ENCODE measurements at regions not wholly inside any gene's neighbourhood (a gene's known extent, or its start where the extent isn't known, plus 50 kb on each side); places are given as distances from the start of the nearest gene placed in this dataset.

DNA sequence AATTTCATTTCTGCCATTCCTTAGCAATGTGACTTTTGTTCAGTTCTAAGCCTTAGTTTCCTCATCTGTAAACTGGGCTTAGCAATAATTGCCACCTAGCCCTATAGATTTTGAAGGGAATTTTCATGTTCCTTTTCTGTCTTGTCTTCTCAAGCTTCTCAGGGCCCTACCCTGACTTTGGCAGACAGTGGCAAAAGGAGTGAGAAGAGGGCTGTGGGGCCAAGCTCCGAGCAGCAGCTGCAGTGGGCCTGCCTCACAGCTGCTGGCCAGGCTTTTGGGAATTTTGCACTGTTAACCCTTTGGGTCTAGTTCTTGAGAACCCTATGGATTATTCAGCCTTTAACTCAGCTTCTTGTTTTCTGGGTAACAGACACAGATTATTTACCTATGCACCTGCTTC lies 67.6 kb upstream of the IGSF1 start:
- H3K36me3 ChIP-seq (ENCODE audit: control insufficient read depth, low read length), result no peaks in the 10 kb centered on the region
- no peak overlapping the region for H3K4me2 ChIP-seq (ENCODE audit: low read length)
- no peak for TF ChIP-seq EZH2phosphoT487 (IDR thresholded peaks at IDR 0.05; ENCODE audit: borderline replicate concordance, low read length)
- TF ChIP-seq, protein P1, sequence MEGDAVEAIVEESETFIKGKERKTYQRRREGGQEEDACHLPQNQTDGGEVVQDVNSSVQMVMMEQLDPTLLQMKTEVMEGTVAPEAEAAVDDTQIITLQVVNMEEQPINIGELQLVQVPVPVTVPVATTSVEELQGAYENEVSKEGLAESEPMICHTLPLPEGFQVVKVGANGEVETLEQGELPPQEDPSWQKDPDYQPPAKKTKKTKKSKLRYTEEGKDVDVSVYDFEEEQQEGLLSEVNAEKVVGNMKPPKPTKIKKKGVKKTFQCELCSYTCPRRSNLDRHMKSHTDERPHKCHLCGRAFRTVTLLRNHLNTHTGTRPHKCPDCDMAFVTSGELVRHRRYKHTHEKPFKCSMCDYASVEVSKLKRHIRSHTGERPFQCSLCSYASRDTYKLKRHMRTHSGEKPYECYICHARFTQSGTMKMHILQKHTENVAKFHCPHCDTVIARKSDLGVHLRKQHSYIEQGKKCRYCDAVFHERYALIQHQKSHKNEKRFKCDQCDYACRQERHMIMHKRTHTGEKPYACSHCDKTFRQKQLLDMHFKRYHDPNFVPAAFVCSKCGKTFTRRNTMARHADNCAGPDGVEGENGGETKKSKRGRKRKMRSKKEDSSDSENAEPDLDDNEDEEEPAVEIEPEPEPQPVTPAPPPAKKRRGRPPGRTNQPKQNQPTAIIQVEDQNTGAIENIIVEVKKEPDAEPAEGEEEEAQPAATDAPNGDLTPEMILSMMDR (IDR thresholded peaks at IDR 0.05; ENCODE audit: low read depth, low read length, poor library complexity, severe bottlenecking), result no peak
- no peaks in the 10 kb centered on the region for H3K79me2 ChIP-seq (ENCODE audit: control insufficient read depth, low read length)
- no peaks in the 10 kb centered on the region for H3F3A ChIP-seq (ENCODE audit: control insufficient read depth, insufficient read depth)
- no peaks in the 10 kb centered on the region for H3K9me2 ChIP-seq (replicated peaks; ENCODE audit: control insufficient read depth, low read length)
- no peaks in the 10 kb centered on the region for H4K20me1 ChIP-seq (ENCODE audit: control insufficient read depth, insufficient read depth, low read depth, low read length)
- no peak overlapping the region for H3K27ac ChIP-seq (ENCODE audit: low read depth, low read length)
- H3K27me3 ChIP-seq (ENCODE audit: control insufficient read depth, low read length), result no peaks in the 10 kb centered on the region
- no peak overlapping the region for H3K4me3 ChIP-seq (ENCODE audit: low read length)
- no peaks in the 10 kb centered on the region for H3K9me3 ChIP-seq (ENCODE audit: control insufficient read depth, insufficient read depth, low read length)
- H3K4me1 ChIP-seq (ENCODE audit: control insufficient read depth, low read length), result no peaks in the 10 kb centered on the region

DNA sequence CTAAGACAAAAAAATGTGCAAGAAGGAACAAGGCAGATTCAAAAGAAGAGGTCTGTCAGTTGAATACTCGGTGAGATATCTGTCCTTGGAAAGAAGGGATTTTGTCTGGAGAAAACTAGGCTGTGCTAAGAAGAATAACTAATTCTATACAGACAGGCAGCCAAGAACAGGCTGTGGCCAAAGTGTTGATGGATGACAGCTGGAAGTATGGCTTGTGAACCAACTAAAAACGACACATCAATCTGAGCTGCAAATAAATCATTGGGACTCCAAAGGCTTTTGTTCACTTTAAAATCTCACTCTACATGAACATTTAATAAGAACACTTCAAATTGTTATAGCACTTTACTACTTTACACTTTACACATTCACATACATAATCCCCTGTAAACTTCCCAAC lies 70.5 kb upstream of the IGSF1 start:
- no peak for TF ChIP-seq EZH2phosphoT487 (IDR thresholded peaks at IDR 0.05; ENCODE audit: borderline replicate concordance, low read length)
- TF ChIP-seq, protein P1 (IDR thresholded peaks at IDR 0.05; ENCODE audit: low read depth, low read length, poor library complexity, severe bottlenecking), result no peak
- Histone ChIP-seq H4K20me1 (ENCODE audit: control insufficient read depth, insufficient read depth, low read depth, low read length) (no peaks in the 10 kb centered on the region), H3K9me3 (ENCODE audit: control insufficient read depth, insufficient read depth, low read length) (no peaks in the 10 kb centered on the region), H3K79me2 (ENCODE audit: control insufficient read depth, low read length) (no peaks in the 10 kb centered on the region), H3K36me3 (ENCODE audit: control insufficient read depth, low read length) (no peaks in the 10 kb centered on the region), H3K4me3 (ENCODE audit: low read length) (no peak overlapping the region), H3K27ac (ENCODE audit: low read depth, low read length) (no peak overlapping the region), H3K4me1 (ENCODE audit: control insufficient read depth, low read length) (no peaks in the 10 kb centered on the region), H3K4me2 (ENCODE audit: low read length) (no peak overlapping the region), H3F3A (ENCODE audit: control insufficient read depth, insufficient read depth) (no peaks in the 10 kb centered on the region), H3K27me3 (ENCODE audit: control insufficient read depth, low read length) (no peaks in the 10 kb centered on the region), H3K9me2 (replicated peaks; ENCODE audit: control insufficient read depth, low read length) (no peaks in the 10 kb centered on the region)

- H3K79me2 ChIP-seq (ENCODE audit: control insufficient read depth, low read length), result no peaks in the 10 kb centered on the region
- no peaks in the 10 kb centered on the region for H3K4me1 ChIP-seq (ENCODE audit: control insufficient read depth, low read length)
- no peak for TF ChIP-seq EZH2phosphoT487 (IDR thresholded peaks at IDR 0.05; ENCODE audit: borderline replicate concordance, low read length)
- TF ChIP-seq, protein P1 (IDR thresholded peaks at IDR 0.05; ENCODE audit: low read depth, low read length, poor library complexity, severe bottlenecking), result no peak
- H4K20me1 ChIP-seq (ENCODE audit: control insufficient read depth, insufficient read depth, low read depth, low read length), result no peaks in the 10 kb centered on the region
- H3K9me2 ChIP-seq (replicated peaks; ENCODE audit: control insufficient read depth, low read length), result no peaks in the 10 kb centered on the region
- no peaks in the 10 kb centered on the region for H3K27me3 ChIP-seq (ENCODE audit: control insufficient read depth, low read length)
- no peaks in the 10 kb centered on the region for H3K9me3 ChIP-seq (ENCODE audit: control insufficient read depth, insufficient read depth, low read length)
- H3K4me3 ChIP-seq (ENCODE audit: low read length), result no peak overlapping the region
- no peaks in the 10 kb centered on the region for H3F3A ChIP-seq (ENCODE audit: control insufficient read depth, insufficient read depth)
- H3K27ac ChIP-seq (ENCODE audit: low read depth, low read length), result no peak overlapping the region
- H3K4me2 ChIP-seq (ENCODE audit: low read length), result no peak overlapping the region
- H3K36me3 ChIP-seq (ENCODE audit: control insufficient read depth, low read length), result no peaks in the 10 kb centered on the region
Observed at GRCh38 chrX:131365766-131366165, 76.7 kb upstream of the IGSF1 start.

DNA sequence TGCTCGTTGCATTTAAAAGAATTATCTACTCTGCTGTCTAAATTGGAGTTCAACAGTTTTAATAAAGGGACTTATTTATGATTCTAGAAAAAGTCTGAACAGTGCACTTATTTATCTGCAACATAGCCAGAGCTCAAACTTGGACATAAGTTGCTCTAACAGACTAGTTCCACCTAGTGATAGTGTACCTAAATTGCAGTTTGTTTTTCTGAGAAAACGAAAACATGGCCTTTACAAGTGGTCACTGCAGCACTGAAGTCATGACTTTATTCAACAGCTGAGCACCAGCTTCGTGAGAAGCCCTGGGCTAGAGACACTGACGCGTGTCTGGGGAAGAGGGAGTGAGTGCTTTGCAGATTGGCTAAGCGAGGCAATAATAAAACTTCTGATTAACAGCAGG lies 77.3 kb upstream of the IGSF1 start:
- no peaks in the 10 kb centered on the region for H4K20me1 ChIP-seq (ENCODE audit: control insufficient read depth, insufficient read depth, low read depth, low read length)
- no peaks in the 10 kb centered on the region for H3K9me3 ChIP-seq (ENCODE audit: control insufficient read depth, insufficient read depth, low read length)
- TF ChIP-seq, protein P1 (IDR thresholded peaks at IDR 0.05; ENCODE audit: low read depth, low read length, poor library complexity, severe bottlenecking), result no peak
- TF ChIP-seq EZH2phosphoT487 (IDR thresholded peaks at IDR 0.05; ENCODE audit: borderline replicate concordance, low read length), result no peak
- no peaks in the 10 kb centered on the region for H3K36me3 ChIP-seq (ENCODE audit: control insufficient read depth, low read length)
- no peaks in the 10 kb centered on the region for H3K4me1 ChIP-seq (ENCODE audit: control insufficient read depth, low read length)
- H3K27ac ChIP-seq (ENCODE audit: low read depth, low read length), result no peak overlapping the region
- no peak overlapping the region for H3K4me3 ChIP-seq (ENCODE audit: low read length)
- no peaks in the 10 kb centered on the region for H3F3A ChIP-seq (ENCODE audit: control insufficient read depth, insufficient read depth)
- H3K27me3 ChIP-seq (ENCODE audit: control insufficient read depth, low read length), result no peaks in the 10 kb centered on the region
- no peak overlapping the region for H3K4me2 ChIP-seq (ENCODE audit: low read length)
- H3K79me2 ChIP-seq (ENCODE audit: control insufficient read depth, low read length), result no peaks in the 10 kb centered on the region
- H3K9me2 ChIP-seq (replicated peaks; ENCODE audit: control insufficient read depth, low read length), result no peaks in the 10 kb centered on the region

Data from DOHH2 (cell line).